Esophagus mucosa (tissue), 1 donor: ENCODE measurements at regions not wholly inside any gene's neighbourhood (a gene's known extent, or its start where the extent isn't known, plus 50 kb on each side); places are given as distances from the start of the nearest gene placed in this dataset.

Experiments used
- ATAC-seq: fragments of 200-7000 bp; cut with Tn5 transposase; one replicate; pipeline ENCODE4 v1.9.1; 2020
- donor health status: DM: yes; HTN: yes; CAD: no.

DNA sequence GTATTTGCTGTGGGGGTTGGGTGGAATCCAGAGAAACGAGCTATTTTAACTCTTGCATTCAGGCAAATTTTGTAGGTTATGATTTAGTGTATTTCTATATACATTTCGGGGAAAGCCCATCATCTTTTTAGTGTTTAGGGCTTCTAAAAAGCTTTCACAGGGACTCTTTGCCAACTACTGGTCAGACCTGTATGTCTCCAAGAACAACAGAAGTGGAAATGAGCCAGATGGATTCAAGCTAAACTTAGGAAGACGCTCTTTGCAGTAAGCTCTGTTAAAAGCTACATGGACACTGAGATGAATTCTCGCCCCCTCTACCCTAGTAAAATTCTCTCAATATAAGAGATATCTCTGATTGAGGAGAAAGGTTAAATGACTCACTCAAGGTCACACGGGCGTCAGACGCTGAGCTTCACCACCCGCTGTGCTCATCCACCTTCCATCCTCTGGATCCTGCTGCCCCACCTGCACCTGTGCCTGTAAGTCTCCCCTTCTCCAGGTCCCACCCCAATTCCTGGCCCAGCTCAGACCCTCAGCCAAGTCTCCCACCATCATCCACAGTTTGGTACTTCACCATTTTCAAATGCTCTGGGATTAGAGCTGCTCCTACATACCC is 85.6 kb downstream of the MARCHF4 start:
- peak; percentile 33 for ATAC-seq

DNA sequence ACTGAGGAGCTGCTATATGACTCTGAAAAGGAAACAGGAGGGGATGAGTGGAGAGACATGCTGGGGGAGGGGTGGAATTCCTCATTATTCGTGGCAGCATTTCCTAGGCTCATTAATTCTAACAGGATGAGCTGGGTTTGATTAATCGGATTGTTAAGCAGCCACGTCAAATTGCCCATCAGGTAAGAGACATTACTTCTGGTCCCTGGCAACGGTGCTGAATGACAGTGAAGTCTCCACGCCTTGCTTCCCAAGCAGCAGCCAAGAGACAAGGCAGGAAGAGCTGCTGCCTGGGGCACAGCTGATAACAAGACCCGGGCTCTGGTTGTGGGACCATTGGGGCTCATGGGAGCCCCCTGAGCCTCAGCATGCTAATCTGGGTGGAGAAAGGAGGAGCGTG is 86.6 kb downstream of the MARCHF4 start:
- ATAC-seq: no peak

DNA sequence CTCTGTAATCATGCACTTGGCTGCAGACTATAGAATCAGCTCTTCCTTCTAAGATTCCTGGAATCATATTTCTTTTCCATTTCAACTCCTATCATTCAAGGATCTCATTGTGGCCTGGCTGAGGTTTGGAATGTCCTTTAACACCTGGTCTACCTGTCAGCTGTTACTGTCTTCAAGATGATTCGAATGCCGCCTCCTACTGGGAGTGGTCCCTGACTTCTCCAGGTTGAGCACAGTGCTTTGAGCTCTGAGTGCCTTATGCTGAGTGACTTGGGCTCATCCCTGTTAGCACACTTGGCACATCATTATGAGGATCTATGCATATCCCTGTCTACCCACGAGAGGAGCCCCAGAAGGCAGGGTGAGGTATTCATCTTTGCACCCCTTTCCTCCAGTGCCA is 87.6 kb downstream of the MARCHF4 start:
- ATAC-seq: no peak

DNA sequence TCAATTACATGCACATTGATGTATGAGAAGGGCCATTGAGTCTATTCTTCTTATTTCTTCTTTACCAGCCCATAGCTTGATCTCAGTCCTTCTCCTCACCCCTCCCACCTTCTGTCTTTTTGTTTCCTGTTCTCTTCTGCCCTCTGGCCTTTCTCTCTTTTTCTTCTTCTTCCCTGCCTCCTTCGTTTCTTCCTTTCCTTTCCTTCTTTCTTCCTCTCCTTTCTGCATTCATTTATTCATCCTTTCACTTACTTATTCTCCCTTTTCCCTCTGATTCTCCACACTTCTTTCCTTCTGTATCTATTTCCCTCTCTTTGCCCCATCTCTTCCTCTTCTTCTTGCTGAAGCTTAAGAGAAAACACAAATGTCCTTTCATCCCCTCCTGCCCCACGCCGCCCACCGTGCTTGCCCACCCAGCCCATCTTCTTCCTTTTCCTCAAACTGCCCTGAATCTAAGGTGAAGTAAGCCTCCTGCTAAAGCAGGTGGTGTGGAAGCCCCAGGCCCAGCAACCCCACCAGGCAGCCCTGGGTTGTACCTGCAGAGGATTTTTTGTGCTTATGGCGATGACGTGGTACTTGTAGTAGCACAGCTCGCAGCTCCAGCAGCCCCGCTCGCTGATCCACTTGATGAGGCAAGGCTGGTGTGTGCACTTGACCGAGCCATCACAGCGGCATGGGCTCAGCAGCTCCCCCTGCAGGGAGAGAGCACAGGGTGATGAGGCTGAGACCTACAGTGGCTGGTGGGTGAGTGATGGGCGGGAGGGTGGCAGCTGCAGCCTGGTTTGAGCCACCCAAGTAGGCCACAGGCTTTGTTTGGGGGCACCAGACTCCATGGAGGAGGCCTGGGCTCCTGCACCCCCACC is 89.0 kb downstream of the MARCHF4 start:
- ATAC-seq: no peak

DNA sequence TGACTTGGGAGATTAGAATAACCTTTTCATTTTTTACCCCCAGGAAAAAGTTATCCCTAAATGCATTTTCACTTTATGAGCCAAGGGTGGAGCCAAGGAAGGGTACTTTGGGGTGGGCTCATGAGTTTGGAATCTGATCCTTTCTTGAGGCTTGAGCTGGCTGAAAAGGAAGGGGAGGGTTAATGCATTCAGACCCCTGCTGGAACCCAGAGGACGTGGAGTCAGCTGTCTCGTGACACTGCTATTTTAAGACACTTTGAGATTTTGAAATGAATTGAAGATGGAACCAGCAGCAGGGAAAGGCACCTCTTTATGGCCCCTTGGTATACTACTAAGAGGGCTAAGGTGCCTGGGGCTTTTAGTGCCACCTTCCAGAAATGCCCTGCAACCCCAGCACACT is 90.4 kb downstream of the MARCHF4 start:
- no peak for ATAC-seq

DNA sequence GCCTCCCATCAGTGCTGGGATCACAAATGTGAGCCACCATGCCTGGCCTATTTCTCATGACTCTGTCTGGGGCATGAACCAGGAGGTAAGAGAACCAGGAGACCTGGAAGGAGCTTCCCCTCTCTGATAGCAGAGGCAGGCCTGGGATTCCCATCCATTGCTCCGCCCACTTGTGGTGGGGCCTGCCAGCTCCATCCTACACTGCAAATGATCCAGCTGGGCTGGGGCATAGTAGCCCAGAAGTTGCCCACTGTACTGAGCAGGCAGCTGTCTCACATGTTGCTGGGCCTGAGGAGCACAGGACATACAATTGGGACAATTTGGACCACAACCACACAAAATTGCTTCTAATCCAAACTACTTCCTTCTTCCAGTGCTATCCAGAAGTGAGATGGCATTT is 91.0 kb downstream of the MARCHF4 start:
- no peak for ATAC-seq

DNA sequence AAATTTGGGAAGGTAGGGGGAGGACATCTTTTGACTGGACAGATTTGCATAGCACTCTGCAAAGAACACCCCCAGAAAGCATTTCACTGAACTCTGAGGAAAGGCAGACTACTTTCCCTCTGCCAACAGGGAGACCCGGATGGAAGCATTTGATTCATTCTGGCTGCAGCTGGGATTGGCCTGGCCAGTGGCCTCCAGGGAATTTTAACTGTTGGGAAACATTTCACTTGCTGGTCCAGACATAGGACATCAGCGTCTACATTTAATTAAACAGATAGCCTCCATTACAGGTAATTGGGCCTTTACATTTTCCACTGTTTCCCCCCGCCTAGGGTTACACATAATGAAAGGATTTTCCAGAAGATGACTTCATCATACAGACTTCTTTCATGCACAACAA is 92.8 kb downstream of the MARCHF4 start:
- ATAC-seq: no peak

DNA sequence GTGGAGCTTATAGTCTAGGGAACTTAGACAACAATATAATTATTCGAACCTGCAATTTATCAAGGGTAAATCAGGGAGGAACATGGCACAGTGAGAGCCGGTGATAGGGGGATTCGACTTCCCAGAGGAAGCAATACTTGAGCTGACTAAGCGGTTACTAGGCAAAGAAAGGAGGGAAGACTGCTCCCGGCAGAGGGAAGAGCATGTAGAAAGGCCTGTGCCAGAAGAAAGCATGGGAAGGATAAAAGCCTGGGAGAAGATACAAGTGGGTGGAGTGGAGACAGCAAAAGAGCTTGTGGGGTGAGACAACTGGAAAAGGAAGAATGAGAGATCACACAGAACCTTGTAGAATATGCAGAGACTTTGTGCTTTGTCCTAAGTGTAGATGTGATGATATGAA is 93.3 kb downstream of the MARCHF4 start:
- no peak for ATAC-seq

DNA sequence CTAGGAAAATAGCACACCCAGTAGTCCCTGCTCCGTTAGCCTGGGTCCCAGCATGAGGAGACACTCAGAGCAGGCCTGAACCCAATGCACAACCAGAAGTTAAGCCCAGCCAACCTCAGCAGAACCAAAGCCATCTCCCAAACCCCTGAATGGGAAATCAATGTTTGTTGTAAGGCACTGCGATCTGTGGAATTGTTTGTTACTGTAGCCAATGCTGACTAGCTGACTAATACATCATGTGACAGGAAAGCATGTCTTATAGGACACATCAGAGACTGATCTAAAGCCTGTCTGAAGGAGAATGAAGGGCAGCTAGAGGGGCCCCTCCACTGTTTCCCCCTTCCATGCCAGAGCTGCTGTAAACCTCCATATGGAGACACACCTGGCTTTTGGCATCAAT is 96.4 kb downstream of the MARCHF4 start:
- ATAC-seq: no peak

DNA sequence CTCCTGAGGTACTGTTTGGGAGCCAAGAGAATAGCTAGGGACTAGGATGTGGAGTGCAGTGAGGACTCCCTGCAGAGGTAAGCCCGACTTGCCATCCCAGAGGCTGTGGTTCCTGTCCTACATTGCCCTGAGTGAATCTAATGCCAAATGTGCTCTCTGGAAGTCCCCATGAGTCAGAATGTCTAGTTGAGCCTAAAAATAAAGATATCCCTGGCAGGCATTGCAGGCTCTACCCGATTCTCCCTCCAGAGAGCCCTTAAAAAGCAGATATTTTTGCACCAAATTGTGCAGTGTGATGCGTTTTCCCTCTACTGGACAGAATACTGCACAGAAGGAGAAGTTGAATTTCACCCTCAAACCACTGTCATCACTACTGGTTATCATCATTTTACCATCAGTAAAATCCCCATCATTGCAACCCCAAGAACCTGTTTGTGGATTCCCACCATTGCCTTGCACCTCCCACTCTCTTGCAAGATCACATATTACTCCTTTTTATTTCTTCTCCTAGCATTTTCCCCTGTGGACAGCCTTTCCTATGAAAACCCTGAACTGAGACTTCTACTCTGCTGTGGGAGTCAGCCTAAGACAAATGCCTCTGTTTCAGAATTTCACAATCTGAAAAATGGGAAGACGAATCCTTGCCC is 98.0 kb downstream of the MARCHF4 start:
- no peak for ATAC-seq

DNA sequence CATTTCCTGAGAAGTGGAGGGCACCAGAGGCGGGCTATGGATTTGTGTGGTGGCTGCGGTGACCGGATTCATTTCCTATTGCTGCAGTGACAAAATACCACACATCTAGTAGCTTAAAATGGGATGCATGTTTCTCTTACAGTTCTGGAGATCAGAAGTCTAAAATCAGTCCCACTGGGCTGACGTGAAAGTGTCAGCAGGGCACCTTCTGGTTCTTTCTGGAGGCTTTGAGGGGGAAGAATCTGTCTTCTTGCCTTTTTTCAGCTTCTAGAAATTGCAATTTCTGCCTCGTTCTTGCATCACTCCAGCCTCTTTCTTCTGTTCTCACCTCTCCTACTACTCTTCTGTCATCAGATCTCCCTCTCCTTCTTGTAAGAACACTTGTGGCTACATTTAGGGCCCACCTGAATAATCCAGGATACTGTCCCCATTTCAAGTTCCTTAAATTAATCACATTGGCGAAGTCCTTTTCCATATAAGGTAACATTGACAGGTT is 111.2 kb downstream of the MARCHF4 start:
- ATAC-seq: no peak

DNA sequence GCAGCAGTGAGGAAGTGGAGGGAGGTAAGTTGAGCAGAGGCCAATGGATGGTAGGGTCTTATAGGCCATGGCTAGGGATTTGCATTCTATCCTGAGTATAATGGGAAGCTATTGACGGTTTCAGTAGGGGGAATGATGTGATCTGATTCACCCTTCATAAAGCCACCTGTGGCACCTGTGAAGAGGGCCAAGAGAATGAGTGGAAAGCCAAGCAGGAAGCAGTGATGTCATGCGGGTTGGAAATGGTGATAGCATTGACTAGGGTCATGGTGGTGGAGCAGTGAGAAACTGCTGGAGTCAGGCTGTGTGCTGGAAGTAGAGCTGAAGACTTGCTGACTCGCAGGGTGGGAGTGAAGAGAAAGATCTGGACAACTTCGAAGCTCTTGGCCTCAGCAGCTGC is 111.7 kb downstream of the MARCHF4 start:
- ATAC-seq: no peak

DNA sequence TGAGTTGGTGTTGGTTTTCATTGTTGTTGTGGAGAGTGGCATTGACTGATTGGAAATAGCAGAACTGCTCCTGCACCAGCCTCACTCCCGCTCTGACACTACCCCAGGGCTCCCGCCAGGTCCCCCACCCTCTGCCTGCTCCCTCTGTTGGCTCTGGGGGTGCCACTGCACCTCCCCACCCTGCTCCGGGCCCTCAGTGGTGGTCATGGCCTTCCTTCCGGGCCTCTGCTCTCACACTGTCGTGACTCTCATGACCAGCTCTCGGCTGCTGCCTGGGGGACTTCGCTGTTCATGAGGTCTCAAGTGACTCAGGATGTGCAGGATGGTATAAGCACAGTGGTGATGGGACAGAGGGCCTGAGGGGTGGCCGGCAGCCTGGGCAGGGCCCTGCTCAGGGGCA is 113.2 kb downstream of the MARCHF4 start:
- ATAC-seq: no peak

DNA sequence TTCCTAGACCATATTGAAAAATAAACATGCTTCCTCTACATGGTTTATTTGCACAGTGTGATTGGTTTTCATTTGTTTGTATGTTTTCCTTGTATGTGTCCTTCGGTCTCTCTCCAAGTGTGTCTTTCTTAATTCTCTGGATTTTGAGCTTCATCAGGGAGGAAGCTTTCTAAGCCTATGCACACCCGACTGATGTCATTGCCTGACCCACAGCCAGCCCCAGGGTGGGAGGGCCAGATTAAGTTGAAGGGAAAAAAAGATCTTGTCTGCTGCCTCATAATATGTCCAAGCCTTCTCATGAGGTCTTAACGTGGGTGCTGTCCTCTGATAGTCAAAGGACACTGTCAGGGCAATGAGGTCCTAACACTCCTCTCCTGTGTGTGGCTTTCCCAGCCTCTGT is 115.2 kb downstream of the MARCHF4 start:
- ATAC-seq: no peak
